Uterus (tissue), 2 donors: ENCODE measurements at regions not wholly inside any gene's neighbourhood (a gene's known extent, or its start where the extent isn't known, plus 50 kb on each side); places are given as distances from the start of the nearest gene placed in this dataset.

ENCODE experiments used
- POLR2A ChIP-seq, 2 donors: fragments of 450-650 bp; IDR thresholded peaks; one replicate each; pipeline ENCODE4 v1.6.1; 2016; ENCODE audit warnings: antibody characterized with exemption in 2 of 2, mild to moderate bottlenecking in 1 of 2, moderate library complexity in 1 of 2
- TF ChIP-seq, protein P1 (sequence below), 4 experiments: fragments of 200-600 bp in 2 of 4; fragments of 450-650 bp in 2 of 4; sonication (generic) in 2 of 4; IDR thresholded peaks; one replicate each; pipeline ENCODE4 v1.5.1; 2016 to 2019; ENCODE audit warnings: antibody characterized with exemption in 4 of 4, mild to moderate bottlenecking in 2 of 4, moderate library complexity in 1 of 4

DNA sequence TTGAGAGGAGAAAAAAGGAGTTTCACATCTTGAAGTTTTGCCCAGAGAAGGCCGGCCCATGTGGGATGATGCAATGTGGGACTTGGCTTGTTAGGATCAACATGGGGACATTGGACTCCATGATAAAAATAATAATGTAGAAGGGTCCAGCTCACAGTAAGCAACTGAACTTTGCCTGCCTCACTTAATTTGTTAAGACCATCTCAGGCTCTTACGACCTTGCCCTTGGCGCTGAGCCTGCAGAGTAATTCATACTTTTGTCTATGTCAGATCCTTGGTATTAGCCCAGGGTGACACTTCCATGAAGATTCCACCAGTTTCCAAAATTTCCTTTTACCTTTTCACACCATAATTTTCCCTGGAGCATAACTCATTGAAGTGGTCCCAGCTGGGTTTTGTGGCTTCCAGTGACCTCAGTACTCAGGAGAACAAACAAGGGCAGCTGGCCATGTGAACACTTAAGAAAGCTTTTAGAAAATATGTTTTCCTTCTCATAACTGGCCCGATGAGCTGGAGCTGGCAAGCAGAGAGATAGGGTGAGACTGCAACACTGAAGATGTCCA is 315.4 kb upstream of the RASGRP1 start:
- TF ChIP-seq, protein P1, sequence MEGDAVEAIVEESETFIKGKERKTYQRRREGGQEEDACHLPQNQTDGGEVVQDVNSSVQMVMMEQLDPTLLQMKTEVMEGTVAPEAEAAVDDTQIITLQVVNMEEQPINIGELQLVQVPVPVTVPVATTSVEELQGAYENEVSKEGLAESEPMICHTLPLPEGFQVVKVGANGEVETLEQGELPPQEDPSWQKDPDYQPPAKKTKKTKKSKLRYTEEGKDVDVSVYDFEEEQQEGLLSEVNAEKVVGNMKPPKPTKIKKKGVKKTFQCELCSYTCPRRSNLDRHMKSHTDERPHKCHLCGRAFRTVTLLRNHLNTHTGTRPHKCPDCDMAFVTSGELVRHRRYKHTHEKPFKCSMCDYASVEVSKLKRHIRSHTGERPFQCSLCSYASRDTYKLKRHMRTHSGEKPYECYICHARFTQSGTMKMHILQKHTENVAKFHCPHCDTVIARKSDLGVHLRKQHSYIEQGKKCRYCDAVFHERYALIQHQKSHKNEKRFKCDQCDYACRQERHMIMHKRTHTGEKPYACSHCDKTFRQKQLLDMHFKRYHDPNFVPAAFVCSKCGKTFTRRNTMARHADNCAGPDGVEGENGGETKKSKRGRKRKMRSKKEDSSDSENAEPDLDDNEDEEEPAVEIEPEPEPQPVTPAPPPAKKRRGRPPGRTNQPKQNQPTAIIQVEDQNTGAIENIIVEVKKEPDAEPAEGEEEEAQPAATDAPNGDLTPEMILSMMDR (IDR thresholded peaks at IDR 0.05): no peak
- no peak for TF ChIP-seq POLR2A (IDR thresholded peaks at IDR 0.05)
